Daoy (cell line): ENCODE measurements at regions not wholly inside any gene's neighbourhood (a gene's known extent, or its start where the extent isn't known, plus 50 kb on each side); places are given as distances from the start of the nearest gene placed in this dataset.
A peak's percentile ranks its signal among the peaks of the same experiment; 100 is the strongest.
"Not testable (repeated sequence)": the region's sequence is repeated elsewhere in the genome, so short reads cannot be mapped to it uniquely, and the experiment has no call there.

Experiments used
- DNase-seq: peaks from one replicate; pipeline ENCODE4 v3.0.0-alpha.2; 2015; ENCODE audit warnings: low read depth

GRCh38 chr5:61215996-61216395 lies 53.7 kb upstream of the SMIM15 start:
- DNase-seq = no peak

DNA sequence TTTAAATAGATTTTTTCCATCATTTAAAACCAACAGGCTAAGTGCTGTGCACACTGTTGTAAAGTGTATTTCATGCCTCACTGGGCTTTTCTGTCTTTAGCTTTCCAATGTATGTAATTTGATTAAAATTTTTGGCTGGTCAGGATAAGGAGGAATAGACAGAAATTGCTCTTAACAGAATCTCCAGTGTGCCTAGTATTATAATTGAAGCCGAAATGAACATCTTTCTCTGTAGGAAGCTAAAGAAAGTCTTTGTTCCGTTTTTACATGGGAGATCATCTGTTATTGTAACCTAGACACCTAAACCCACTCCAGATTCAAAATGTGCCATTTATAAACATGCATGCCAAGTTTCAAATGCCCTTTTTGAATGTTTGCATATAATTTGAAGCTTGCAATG lies 54.5 kb upstream of the SMIM15 start:
- no peak for DNase-seq

DNA sequence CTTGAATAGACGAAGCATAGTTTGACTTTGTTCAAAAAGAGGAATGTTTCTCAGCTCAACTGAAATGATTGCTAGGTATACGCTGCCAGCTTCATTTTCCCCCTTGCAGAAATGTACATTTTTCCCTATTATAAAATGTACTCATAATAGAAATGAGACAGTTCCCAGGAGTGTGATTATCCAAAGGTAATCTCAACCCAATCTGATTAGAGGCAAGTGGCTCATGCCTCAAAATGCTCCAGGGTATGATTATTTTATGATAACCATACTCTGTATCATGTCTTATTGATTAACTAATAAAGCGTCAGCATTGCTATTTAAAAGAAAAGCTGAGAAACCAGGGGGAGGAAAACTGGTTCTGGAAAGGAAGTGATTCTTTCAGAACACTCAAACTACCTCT lies 54.9 kb upstream of the SMIM15 start:
- no peak for DNase-seq

- peak; percentile 58 for DNase-seq
Observed at GRCh38 chr5:61228229-61228628, 66.0 kb upstream of the SMIM15 start.

DNA sequence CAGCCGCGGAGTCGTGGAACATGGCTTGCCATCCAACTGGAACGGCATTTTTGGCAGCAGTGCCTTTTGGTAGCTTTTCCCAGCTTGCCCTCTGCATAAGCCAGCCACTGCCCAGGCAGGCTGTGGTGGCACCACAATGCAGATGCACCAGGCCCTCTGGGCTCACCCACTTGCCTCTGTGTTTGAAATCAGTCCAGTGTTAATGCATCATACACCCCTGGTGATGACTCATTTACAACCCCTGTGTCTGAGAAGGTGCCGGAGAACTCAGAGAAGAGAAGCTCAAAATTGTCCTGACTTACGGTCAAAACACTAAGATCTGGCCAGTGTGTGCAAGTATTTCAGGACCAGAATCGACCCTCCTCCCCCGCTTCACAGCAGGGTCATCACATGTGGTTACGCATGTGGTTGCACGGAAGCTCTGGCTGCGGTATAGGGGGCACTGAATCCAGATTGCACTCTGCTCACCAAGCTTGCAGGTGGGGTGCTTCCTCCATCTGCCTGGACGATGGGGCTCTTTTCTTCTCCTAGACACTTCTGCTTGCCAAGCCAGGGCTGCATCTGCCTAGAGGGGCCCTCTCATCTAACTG lies 66.5 kb upstream of the SMIM15 start:
- peak; percentile 84 for DNase-seq

DNA sequence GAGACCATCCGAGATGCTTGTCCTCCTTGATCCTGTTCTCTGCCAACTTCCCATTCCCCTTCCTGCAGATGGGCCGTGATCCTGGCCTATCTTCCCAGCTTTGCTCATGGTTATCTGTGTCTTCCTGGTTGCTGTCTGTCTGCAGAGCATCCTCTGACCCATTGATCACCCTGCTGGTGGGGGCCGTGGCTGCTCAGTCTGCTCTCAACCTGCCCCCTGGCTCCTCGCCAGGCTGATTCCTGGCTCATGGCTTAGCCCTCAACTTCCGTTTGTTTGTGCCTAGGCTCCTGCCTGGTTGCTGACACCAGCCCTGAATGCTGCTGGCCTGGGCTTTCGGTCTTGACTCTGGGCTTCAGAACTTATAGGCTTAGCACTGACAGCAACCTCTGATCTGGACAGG lies 67.1 kb upstream of the SMIM15 start:
- DNase-seq = peak; percentile 39

DNA sequence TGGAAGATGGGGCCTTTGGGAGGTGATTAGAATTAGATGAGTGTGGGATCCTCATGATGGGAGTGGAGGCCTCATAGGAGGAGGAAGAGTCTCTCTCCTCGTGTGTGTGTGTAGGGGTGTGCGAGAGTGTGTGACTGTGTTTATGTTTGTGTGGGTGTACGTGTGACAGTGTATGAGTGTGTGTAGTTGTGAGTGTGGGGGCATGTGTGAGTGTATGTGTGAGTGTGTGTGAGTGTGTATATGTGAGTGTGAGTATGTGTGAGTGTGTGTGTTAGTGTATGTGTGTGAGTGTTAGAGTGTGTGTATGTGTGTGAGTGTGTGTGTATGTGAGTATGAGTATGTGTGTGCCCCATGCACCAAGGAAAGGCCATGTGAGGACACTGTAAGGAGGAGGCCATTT lies 68.2 kb upstream of the SMIM15 start:
- DNase-seq = no peak

DNA sequence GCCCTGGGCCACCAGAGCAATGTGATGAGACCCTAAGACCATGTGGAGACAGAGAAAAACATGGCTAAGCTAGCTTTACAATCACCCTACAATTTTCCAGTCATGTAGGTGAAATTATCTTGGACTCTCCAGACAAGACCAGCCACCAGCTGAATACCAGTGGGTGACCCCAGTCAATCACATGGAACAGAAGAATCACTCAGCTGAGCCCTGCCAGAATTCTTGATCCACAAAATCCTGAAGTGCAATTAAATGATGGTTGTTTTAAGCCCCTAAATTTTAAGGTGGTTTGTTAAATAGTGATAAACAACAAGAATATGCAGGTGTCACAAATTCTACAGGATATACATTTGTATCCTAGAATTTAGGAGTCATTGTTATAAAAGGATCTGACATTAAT lies 69.5 kb upstream of the SMIM15 start:
- DNase-seq = no peak

DNA sequence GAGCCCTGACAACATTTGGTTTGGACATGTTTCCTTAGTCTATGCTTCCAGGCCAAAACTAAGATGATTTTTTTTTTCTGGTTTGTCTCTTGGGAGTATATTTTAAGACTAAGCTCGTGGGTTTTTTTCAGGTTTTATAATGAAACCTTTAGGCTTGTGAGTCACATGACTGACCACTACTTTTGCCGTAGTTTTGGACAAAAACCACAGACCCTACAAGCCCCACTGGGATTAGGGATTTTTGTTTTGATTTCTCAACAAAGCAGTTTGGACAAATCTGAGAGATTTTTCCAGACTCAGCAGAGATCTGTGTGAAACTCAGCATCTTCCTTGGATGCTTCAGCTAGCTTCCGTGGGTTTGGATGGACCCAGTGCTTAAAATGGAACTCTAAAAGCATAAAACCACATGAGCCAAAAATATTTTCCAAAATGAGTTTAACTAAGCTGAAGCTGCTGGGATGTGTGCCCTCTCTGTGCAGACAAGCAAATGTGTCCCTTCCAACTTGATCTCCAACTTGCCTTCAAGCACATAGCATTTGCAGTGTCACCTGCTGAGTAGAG lies 70.3 kb upstream of the SMIM15 start:
- DNase-seq = no peak

- DNase-seq = no peak
Observed at GRCh38 chr5:61234019-61234418, 71.8 kb upstream of the SMIM15 start.

DNA sequence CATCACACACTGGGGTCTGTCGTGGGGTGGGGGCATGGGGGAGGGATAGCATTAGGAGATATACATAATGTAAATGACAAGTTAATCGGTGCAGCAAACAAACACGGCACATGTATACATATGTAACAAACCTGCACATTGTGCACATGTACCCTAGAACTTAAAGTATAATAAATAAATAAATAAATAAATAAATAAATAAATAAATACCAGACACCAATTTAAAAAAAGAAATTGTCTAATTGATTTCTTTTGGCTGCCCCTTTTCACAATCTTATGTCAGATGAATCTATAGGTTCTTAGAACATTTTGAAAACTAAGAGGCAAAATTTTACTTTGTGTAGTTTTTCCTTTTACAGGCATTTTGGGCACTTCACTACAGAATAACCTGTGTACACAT lies 74.4 kb upstream of the SMIM15 start:
- not testable (repeated sequence) for DNase-seq

DNA sequence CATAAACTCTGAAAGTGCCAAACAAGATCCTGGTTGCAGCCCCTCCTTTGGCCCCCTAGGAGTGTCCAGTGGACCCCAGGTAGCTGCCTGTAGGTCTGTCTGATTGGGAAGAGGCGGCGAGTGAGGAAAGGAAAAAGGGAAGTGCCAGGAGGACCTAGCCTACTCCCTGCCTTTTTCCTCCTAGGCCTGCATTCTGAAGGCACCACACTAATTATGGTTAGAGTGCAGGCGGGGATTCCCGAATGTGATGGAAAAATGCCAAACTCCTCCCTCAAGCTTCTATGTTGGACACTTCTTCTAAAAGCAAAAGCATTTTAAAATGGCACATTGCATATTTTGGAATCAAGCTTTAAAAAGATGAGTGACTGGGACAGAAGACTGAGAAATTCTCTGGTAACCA lies 83.2 kb upstream of the SMIM15 start:
- DNase-seq = peak; percentile 76

GRCh38 chr5:61245936-61246335 lies 83.7 kb upstream of the SMIM15 start:
- peak; percentile 57 for DNase-seq

GRCh38 chr5:61246768-61247307 lies 84.6 kb upstream of the SMIM15 start:
- DNase-seq = no peak

DNA sequence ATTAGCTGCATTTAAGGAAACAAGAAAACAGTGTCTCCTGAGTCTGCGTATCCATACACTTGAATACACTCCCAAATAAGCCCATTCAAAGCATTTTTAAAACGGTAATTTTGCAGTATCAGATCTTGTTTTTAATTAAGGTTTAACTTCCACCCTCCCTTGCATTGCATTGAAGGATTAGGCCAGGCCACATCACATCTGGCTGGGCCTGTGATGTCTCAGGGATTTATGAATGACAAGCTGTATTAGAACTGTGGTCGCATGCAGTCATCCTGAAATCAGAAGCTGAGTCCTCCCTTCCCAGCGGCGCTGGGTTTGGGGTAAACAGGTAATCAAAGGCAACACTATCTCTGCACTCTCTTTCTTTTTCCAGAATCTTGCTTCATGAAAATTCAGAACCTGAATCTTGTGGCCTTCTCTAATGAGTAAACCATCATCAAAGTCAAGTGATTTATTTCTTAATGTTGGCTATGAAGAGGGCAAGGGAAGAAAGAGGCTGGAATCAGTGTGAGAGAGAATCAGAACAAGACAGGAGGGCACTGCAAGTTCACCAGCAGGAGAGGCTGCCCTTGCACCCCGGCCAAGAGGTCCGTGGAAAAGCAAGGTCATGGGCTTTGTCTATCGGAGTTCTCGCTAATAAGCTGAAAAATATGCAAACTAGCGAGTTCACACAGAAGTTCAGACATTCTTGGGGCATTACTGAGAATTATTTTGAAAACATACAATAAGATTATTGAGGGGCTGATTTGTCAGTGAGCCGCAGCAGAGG lies 80.0 kb upstream of the ZSWIM6 start:
- DNase-seq = no peak

DNA sequence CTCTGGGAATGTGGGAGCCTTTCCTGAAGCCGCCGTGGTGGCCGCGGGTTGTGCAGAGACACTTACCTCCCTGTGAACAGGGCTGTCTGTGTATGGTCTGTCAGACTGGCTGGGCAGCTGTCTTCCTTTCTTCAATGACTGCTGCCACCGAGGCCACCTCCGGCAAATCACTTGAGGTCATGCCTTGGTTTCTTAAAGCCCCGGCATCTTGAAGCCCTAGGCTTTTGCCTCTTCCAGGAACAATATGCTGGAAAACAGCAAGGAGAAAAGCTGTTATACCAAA lies 79.5 kb upstream of the ZSWIM6 start:
- no peak for DNase-seq

DNA sequence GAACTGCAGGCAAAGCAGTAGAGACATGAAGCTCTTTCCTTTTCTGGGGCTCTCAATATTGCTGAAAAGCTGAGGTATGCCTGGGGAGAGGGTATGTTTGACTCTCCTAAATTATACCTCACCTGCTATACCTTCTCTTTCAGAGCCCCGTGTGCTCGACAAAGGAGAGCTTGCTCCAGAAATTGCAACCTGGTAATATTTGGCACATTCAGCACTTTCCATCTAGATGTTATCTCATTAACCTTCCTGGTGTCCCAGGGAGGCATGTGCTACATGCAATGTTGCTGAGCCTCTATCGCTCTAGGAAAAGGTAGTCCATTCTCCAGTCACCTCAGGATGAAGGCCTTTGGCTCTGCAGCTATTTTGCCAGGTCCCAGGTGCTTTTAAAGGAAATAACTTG lies 78.5 kb upstream of the ZSWIM6 start:
- DNase-seq = no peak

GRCh38 chr5:61254969-61255555 lies 77.0 kb upstream of the ZSWIM6 start:
- DNase-seq = peak; percentile 37

GRCh38 chr5:61256474-61256873 lies 75.6 kb upstream of the ZSWIM6 start:
- DNase-seq = peak; percentile 57

- no peak for DNase-seq
Observed at GRCh38 chr5:61257421-61257820, 74.6 kb upstream of the ZSWIM6 start.

- no peak for DNase-seq
Observed at GRCh38 chr5:61261136-61261535, 70.9 kb upstream of the ZSWIM6 start.

GRCh38 chr5:61262080-61262479 lies 70.0 kb upstream of the ZSWIM6 start:
- DNase-seq = no peak

DNA sequence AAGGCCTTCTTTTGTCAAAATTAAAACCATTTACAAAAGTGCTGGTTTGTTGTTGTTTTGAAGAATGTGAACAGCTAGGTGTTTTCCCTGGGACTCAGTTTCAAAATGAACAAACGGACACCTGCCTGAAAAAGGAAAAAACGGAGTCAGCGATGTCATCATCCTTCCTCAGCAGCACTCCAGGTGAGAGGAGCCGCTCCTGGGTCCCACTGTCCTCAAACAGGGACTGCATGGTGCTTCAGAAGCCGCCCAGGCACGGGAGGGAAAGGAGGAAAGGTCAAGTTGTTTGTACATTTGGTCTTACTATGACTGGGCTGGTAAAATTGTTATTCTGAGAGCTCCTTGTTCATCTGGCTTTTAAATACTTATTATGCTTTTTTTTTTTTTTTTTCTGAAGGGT lies 69.0 kb upstream of the ZSWIM6 start:
- no peak for DNase-seq
